GM19455 (cell line): ENCODE measurements at regions not wholly inside any gene's neighbourhood (a gene's known extent, or its start where the extent isn't known, plus 50 kb on each side); places are given as distances from the start of the nearest gene placed in this dataset.
A peak's percentile ranks its signal among the peaks of the same experiment; 100 is the strongest.
"Not testable (repeated sequence)": the region's sequence is repeated elsewhere in the genome, so short reads cannot be mapped to it uniquely, and the experiment has no call there.

Source experiments
- ATAC-seq: cut with Tn5 transposase; IDR thresholded peaks from one replicate; pipeline ENCODE4 v1.9.1; 2021; ENCODE audit not compliant: unreplicated experiment

DNA sequence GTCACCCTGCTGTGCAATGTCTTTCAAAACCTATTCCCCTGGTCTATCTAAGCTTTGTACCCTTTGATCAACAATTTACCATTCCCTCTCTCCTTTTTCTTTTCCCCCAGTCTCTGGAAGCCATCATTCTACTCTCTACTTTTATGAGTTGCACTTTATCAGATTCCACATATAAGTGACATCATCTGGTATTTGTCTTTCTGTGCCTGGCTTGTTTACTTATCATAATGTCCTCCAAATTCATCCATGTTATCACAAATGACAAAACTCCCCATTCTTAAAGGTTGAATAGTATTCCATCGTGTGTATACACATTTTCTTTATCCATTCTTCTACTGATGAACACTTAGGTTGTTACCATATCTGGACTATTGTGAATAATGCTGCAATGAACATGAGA lies 344.2 kb upstream of the CCNH start:
- no peak for ATAC-seq

DNA sequence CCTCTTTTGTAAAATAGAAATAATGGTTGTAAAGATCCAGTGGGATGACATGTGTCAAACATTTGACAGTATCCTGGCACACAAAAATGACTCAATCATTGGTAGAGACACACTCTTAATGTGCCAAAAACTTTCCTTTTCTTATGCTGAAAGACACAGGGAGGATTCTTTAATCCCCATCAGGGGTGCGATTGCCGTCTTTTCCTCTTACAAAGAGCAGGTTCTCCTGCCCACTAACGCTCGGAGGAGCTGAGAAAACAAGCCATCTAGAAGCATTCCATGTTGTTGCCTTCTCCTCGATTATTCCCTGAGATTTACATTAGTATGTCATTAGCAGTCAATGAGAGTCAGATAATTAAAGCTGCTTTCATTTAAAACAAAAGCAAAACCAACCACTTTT lies 342.6 kb upstream of the CCNH start:
- no peak for ATAC-seq

DNA sequence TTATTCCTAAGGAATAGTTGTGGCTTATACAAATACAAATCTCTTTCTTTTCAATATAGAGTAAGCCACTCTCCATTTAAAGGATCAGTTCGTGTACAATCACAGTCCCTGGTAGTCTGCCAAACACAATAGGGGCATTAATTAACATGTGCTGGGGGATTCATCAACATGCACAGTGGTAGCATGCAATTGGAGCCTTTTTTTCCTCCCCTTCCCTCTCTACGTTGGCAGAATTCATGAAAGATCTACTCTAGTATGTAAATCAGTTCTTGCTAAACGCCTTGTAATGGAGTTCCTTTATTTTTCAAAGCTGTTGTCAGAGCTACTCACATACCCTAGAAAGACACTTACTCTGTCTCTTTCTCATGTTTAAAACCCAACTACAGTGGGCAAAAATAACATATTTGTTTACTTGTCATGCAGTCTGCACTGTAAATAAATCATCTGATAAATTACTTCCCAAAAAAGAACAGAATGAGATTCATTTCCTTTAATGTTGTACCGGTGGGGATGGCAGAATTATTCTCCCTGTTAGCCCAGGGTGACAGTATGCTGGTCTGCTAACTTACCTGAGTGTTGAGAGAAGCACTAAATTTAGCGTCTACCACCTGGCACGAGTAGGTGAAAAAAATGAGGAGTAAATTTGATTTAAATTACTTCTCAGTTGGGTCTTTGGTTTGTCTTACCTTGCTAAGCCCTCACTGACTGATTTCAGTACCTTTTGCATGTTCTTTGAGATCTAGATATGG lies 341.5 kb upstream of the CCNH start:
- no peak for ATAC-seq

GRCh38 chr5:87752362-87752761 lies 339.6 kb upstream of the CCNH start:
- no peak for ATAC-seq

DNA sequence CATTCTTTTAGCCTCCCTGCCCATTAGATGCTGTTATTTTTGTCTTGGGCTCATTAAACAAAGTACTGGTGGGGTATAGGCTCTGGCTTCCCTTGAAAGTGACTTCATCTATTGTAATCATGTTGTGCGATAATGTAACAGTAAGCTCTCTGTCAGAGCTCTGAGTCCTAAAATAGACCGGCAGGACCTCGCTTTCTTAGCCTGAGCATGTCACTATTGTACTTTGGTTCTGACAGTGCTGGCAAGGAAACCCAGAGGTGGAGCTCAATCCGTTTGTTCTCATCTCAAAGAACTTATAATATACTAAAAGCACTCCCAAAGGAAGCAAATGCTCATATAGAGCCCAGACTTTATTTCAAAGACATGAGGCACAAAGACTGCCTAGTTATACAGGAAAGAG lies 339.1 kb upstream of the CCNH start:
- no peak for ATAC-seq

DNA sequence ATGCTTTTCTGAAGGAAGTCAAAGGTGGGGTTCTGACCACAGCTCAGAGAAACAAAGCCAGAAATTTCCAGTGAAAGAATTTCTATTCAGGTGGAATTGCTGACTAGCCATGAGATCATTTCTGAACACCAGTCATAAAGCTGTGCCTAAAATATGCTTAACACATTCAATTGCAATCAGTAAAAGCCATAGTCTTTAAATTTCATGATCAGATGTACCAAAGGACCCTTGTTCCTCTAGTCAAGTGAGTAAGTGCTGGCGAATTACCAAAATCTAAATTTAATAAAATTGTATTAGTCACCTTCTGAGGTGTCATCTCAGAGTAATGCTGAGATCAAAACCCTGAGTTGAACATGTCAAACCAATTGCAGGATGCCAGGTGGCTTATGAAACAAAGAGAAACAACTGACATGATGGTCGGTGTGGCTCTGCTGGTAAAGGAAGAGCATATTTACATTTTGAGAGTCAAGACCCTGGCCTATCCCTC lies 334.2 kb upstream of the CCNH start:
- no peak for ATAC-seq

DNA sequence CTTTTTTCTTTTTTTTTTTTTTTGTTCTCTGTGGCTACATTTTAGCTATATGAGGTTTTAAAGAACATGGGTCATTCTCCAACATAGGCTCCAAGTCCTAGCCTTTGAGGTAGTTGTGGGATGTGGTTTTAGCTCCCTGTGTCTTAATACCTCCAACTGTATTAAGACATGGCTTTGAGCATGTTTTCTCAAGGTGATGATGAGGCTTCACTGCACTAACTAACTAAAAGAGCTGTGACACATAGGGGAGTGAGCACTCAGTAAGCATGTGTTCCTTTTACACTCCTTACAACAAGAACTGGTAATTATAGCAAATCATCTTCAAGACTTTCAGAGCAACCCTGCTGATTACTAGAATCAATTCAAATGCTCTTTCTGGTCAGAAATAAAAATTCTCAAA lies 333.6 kb upstream of the CCNH start:
- ATAC-seq, result no peak

DNA sequence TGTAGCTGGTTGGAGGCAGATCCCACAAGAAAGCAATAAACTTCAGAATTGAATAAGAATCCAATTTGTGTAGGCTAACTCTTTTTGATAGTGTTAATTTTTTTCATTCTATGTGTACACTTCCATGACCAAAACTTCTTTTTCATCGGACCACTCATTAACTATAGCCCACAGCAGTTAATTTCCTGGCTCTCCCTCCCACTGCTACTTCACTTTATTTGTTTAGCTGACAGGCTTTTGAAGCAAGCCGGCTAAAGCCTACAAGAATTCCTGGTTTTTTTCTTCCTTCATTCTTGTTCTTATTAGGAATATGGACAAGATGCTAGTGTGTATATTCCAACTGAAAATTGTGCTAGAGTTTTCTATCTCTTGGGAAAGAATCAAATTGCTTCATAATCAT lies 329.2 kb upstream of the CCNH start:
- ATAC-seq, result no peak

- ATAC-seq, result no peak
Measured at GRCh38 chr5:87735923-87736322, 323.2 kb upstream of the CCNH start.

- no peak for ATAC-seq
Measured at GRCh38 chr5:87733897-87734296, 321.2 kb upstream of the CCNH start.

DNA sequence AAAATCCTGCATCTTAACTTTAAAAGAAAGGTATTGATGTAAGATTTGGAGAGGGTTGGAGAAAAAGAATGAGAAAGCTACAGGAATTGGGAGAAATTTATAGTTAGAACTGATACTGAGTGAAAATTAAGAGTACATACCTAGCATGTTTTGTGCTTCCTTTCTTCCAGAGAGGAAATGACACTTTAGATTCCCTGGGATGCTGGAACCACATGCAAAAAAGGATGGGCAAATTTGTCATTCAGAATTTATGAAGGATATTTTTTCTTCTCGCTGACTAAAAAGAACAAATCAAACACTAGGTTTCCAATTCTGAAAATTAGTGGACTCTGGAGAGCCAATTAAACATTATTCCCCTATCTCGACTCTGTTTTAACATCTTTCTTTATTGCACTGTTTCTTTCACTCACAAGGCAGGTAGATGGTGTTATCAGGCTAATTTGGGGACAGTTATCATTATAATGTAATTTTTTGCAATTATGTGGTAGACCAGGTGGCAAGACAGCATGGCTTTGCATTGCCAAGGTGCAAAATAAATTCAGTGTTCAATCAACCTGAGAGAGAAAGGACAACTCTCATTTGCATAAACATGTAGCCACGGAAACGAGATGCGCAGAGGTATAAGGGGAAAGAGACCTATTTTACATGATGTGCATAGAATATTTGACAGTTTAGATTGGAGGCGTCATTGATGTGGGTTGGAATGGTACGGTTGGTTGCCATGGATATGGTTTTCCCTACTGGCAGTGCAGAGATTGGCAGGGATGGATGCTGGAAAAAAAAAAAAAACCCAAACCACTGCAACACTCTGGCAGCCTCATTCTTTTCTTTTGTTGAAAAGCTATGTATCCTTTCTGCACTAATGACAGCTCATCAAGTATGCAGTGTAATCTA lies 320.4 kb upstream of the CCNH start:
- no peak for ATAC-seq

DNA sequence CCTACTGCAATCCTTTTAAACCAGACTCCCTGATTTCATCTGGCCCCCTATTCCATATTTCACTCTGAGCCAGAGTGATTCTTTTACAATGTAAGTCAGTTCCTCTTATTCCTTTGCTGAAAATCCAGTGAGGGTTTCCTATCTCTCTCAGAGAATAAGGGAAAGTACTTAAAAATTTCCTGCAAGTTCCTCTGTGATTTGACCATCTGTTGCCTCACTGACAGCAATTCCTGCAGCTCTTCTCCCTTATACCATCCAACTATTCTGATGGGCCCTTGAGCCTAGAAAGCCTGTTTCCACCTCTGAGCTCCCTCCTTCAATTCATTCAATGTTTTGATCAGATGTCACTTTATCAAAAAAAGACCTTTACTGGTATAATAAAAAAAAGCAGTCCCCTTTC lies 317.1 kb upstream of the CCNH start:
- ATAC-seq, result no peak

DNA sequence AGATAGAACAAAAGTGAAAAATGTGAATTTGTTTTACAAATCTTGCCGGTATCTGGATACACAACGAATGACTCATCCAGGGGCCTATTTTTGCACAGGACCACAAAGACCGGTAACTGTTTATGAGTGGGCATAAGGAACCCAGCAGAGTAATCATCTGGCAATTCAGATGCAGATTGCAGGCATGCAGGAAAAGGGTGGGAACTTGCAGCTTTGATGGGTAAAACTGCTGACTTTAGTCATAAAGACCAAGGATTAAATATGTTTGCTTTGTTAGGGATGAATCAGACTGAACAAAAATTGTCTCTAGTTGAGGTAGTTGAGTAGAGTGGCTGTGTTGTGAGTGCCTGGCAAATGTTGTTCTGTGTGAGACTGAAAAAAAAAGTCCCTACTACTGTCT lies 309.6 kb upstream of the CCNH start:
- ATAC-seq, result no peak

- ATAC-seq, result not testable (repeated sequence)
Measured at GRCh38 chr5:87718224-87718925, 305.6 kb upstream of the CCNH start.

DNA sequence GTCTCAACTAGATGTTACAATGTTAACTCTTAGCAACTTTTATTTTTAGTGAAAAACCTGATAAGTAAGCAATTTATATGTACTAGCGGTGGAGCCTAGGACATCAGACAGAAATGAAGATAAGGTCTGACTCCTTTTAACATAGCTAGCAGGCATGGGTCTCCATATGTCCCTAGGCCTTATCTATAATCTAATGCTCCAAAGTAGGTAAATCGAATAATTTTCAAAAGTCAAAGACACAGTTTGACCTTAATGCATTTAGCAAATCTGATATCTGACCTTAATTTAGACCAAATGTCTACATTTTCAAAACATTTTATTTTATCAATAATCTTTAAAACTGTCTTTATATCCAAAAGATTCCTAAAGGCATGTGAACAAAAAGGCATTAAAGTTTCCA lies 305.0 kb upstream of the CCNH start:
- ATAC-seq, result no peak

DNA sequence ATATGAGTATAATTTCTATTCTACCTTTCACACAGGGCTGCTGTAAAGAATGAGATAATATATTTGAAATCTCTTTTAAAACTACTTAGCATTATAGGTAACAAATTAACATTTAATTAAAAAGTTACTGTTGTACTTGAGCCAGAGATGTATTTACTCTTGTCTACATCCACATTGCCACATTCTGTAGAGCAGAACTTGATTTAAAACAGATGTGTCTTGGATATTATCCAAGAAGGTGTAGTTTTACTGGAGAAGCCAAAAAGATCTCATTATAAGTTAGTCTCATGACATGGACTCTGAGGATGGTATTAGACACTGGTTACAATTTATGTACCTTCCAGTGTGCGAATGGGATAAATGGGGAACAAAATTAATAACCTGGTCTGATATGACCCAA lies 293.1 kb upstream of the CCNH start:
- ATAC-seq, result no peak

DNA sequence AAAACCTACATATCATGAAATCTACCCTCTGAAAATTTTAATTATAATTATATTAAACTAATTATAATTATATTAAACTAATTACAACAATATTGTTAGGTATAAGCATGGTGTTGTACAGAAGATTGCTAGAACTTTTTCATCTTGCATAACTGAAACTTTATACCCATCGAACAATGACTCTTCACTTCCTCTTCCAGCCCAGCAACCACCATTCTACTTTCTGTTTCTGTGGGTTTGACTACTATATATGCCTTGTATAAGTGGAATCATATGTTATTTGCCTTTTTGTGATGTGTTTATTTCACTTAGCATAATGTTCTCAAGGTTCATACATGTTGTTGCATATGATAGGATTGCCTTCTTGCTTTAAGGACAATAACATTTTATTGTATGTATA lies 274.2 kb upstream of the CCNH start:
- ATAC-seq, result peak; percentile 88

DNA sequence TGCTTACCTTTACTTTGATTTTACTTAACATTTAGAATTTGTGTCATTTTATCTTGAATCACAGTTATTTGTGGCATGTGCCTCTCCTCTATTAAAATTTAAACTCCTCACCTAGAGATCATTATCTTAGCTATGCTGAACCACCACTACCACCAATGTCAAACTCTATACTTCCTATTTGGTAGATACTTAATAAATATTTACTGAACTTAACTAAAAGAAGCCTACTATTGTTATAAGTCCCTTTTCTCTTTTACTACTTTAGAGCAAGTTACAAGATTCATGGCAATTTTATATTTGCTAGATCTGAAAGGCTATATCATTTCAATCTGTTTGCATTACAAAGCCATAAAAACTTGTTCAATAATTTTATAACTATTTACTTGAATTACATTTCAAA lies 273.3 kb upstream of the CCNH start:
- no peak for ATAC-seq

- no peak for ATAC-seq
Measured at GRCh38 chr5:87674235-87674634, 261.5 kb upstream of the CCNH start.

GRCh38 chr5:87671146-87671545 lies 258.4 kb upstream of the CCNH start:
- ATAC-seq, result no peak

DNA sequence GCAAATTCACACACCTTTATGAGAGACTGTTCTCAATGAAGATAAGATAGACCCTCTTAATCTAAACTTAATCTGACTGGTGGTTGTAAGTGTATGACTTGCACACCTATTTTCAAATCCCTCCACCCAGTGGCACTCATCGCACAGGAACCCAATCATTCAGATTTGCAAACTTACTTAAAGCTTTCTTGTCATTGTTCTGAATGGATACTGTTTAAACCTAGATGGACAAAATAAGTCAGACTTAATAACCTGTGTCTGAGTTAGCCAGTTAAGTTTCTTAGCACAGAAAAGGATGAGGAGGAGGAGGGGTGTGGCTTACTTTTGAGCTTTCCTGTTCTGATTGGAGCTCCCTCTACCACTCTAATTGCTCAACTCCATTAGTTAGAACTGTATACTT lies 252.4 kb upstream of the CCNH start:
- no peak for ATAC-seq
